Caco-2 (cell line): ENCODE measurements at regions not wholly inside any gene's neighbourhood (a gene's known extent, or its start where the extent isn't known, plus 50 kb on each side); places are given as distances from the start of the nearest gene placed in this dataset.

ENCODE experiments used
- BruUV-seq: library from RNA; stranded (reverse); fragments of 400-500 nt; replicated peaks from 2 replicates; lab custom pipeline; 2021; lab: Mats Ljungman, UMichigan
- CTCF ChIA-PET: fragments of 300-600 bp; sonication (Branson Sonifier 250); formaldehyde crosslinking; loops from one replicate; lab custom pipeline; 2022; ENCODE audit warnings: antibody characterized with exemption; lab: Charles Lee
- POLR2A ChIA-PET: fragments of 300-600 bp; sonication (Branson Sonifier 250); formaldehyde crosslinking; loops from one replicate; lab custom pipeline; 2022; ENCODE audit warnings: antibody characterized with exemption; lab: Charles Lee
- DNase-seq, 2 experiments: peaks; one replicate each; pipeline versions ENCODE4 v3.0.0 to v3.0.0-alpha.2; 2020 to 2022
- H3K27me3 ChIP-seq: replicated peaks from 2 replicates; pipeline ENCODE4 v1.6.0; 2011; ENCODE audit warnings: low read length; ENCODE audit not compliant: control insufficient read depth, insufficient read depth
- H3K36me3 ChIP-seq: 2 replicates; pipeline ENCODE4 v1.5.1; 2011; ENCODE audit warnings: low read length; ENCODE audit not compliant: control insufficient read depth, insufficient read depth
- H3K4me1 ChIP-seq: fragments of 250-450 bp; sonication (Bioruptor Pico); 2 replicates; pipeline ENCODE4 v1.5.1; 2020; ENCODE audit warnings: mild to moderate bottlenecking
- H3K4me3 ChIP-seq: 2 replicates; pipeline ENCODE4 v1.5.1; 2011; ENCODE audit warnings: low read depth, mild to moderate bottlenecking, control low read depth, low read length
- H3K9me3 ChIP-seq: fragments of 250-450 bp; sonication (Bioruptor Pico); 2 replicates; pipeline ENCODE4 v1.5.1; 2020; ENCODE audit warnings: mild to moderate bottlenecking, moderate library complexity
- H3K27ac Mint-ChIP-seq: one replicate; pipeline ENCODE4 v1.8.0; 2022; ENCODE audit warnings: mixed read lengths; ENCODE audit not compliant: unreplicated experiment
- H3K27me3 Mint-ChIP-seq: one replicate; pipeline ENCODE4 v1.8.0; 2022; ENCODE audit warnings: mixed read lengths; ENCODE audit not compliant: insufficient read depth, unreplicated experiment
- H3K36me3 Mint-ChIP-seq: one replicate; pipeline ENCODE4 v1.8.0; 2022; ENCODE audit warnings: mild to moderate bottlenecking, mixed read lengths; ENCODE audit not compliant: insufficient read depth, unreplicated experiment
- H3K4me1 Mint-ChIP-seq: one replicate; pipeline ENCODE4 v1.8.0; 2022; ENCODE audit warnings: low read depth, mixed read lengths; ENCODE audit not compliant: unreplicated experiment
- H3K4me3 Mint-ChIP-seq: one replicate; pipeline ENCODE4 v1.8.0; 2022; ENCODE audit warnings: mild to moderate bottlenecking, moderate library complexity, mixed read lengths; ENCODE audit not compliant: unreplicated experiment
- H3K9me3 Mint-ChIP-seq: one replicate; pipeline ENCODE4 v1.8.0; 2022; ENCODE audit warnings: mixed read lengths; ENCODE audit not compliant: unreplicated experiment
- CTCF ChIP-seq, 2 experiments: fragments of 200-600 bp in 1 of 2; IDR thresholded peaks; 1 replicate in 1 of 2; 2 replicates in 1 of 2; pipeline versions ENCODE4 v1.5.1 to v1.8.0; 2011 to 2022; ENCODE audit warnings: antibody characterized with exemption in 1 of 2, control low read depth in 1 of 2, inconsistent platforms in 1 of 2, low read depth in 1 of 2, low read length in 1 of 2, mild to moderate bottlenecking in 1 of 2, moderate library complexity in 1 of 2; ENCODE audit not compliant: insufficient read depth in 1 of 2, severe bottlenecking in 1 of 2, unreplicated experiment in 1 of 2
- intact Hi-C: fragments of 100-400 bp; cut with micrococcal nuclease; formaldehyde crosslinking; loops from one replicate; pipeline ENCODE4 v1.10.0; 2022; ENCODE audit not compliant: unreplicated experiment

DNA sequence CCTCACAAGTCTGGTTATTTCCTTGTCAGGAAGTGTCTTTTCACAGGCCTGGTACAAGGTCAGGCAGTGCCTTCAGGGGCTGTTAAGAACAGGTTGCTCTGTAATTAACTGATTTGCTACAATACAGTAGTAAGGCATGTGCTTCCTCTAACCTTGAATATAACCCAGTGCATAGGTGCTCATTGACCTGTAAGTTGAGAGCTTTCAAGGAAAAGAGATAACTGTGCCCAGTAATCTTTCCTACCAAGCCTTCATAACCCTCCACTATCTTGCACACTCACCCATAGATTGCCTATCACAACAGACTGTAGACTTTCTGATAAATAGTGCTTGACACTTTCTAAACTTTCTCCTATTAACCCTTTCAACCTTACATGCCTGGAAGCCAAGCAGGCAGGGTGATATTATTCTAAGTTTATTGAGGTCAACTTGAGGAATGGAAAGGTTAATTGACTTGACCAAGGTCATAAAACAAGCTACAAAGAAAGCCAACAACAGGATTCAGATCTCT is 148.1 kb downstream of the PPARGC1A start:
- ChIA-PET POLR2A (no interaction called here), CTCF (no interaction called here)
- no peak overlapping the region for H3K4me3 ChIP-seq
- no peaks in the 10 kb centered on the region for H3K36me3 Mint-ChIP-seq
- no peaks in the 10 kb centered on the region for H3K9me3 ChIP-seq
- no peak overlapping the region for H3K4me3 Mint-ChIP-seq
- no TSS peak for BruUV-seq
- peaks cover 6% of the 10 kb centered on the region for H3K27me3 Mint-ChIP-seq
- DNase-seq, result no peak
- no peaks in the 10 kb centered on the region for H3K4me1 Mint-ChIP-seq
- intact Hi-C loops, result no loop called here
- TF ChIP-seq CTCF (IDR thresholded peaks at IDR 0.05; ENCODE audit: insufficient read depth in 1 of 2, low read depth in 1 of 2, low read length in 1 of 2, severe bottlenecking in 1 of 2, unreplicated experiment in 1 of 2), result no peak
- no peaks in the 10 kb centered on the region for H3K36me3 ChIP-seq
- H3K9me3 Mint-ChIP-seq, result no peaks in the 10 kb centered on the region
- H3K27ac Mint-ChIP-seq, result no peak overlapping the region
- H3K27me3 ChIP-seq, result no peaks in the 10 kb centered on the region
- no peaks in the 10 kb centered on the region for H3K4me1 ChIP-seq

DNA sequence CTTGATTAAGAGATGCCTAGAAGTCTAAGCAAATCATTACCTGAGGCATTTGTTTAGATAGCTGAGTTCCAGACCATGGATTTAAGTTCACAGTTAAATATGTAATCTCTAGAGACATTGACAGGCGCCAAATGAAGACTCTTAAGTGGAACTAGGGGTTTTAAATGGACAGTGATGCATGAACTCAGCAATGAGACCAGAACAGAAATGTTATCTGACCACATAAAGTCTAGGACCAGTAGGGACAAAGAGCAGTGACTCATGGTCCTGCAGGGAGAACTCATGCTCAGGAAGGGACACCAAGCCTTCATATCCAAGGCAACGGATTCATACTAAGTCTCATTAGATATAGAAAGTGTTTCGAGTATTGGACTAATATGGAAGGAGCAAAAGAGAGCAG is 152.3 kb downstream of the PPARGC1A start:
- CTCF ChIA-PET, result no interaction called here
- intact Hi-C loops, result no loop called here

GRCh38 chr4:23736466-23736865 is 153.4 kb downstream of the PPARGC1A start:
- Mint-ChIP-seq H3K4me3 (no peak overlapping the region), H3K9me3 (no peaks in the 10 kb centered on the region), H3K27me3 (peaks cover 8% of the 10 kb centered on the region), H3K4me1 (no peaks in the 10 kb centered on the region), H3K36me3 (no peaks in the 10 kb centered on the region), H3K27ac (no peak overlapping the region)
- ChIA-PET CTCF (no interaction called here), POLR2A (no interaction called here)
- intact Hi-C loops, result no loop called here
- Histone ChIP-seq H3K36me3 (no peaks in the 10 kb centered on the region), H3K27me3 (no peaks in the 10 kb centered on the region), H3K4me1 (no peaks in the 10 kb centered on the region), H3K4me3 (no peak overlapping the region), H3K9me3 (no peaks in the 10 kb centered on the region)
- TF ChIP-seq CTCF (IDR thresholded peaks at IDR 0.05; ENCODE audit: insufficient read depth in 1 of 2, low read depth in 1 of 2, low read length in 1 of 2, severe bottlenecking in 1 of 2, unreplicated experiment in 1 of 2), result no peak
- no TSS peak for BruUV-seq
- no peak for DNase-seq

More for the DNA sequence above, 152.3 kb downstream of the PPARGC1A start:
- Mint-ChIP-seq H3K27ac (no peak overlapping the region), H3K27me3 (peaks cover 8% of the 10 kb centered on the region), H3K36me3 (no peaks in the 10 kb centered on the region), H3K4me1 (no peaks in the 10 kb centered on the region), H3K9me3 (no peaks in the 10 kb centered on the region), H3K4me3 (no peak overlapping the region)
- BruUV-seq, result no TSS peak
- DNase-seq, result no peak
- Histone ChIP-seq H3K4me3 (no peak overlapping the region), H3K4me1 (no peaks in the 10 kb centered on the region), H3K9me3 (no peaks in the 10 kb centered on the region), H3K36me3 (no peaks in the 10 kb centered on the region), H3K27me3 (no peaks in the 10 kb centered on the region)
- no peak for TF ChIP-seq CTCF (IDR thresholded peaks at IDR 0.05; ENCODE audit: insufficient read depth in 1 of 2, low read depth in 1 of 2, low read length in 1 of 2, severe bottlenecking in 1 of 2, unreplicated experiment in 1 of 2)
- POLR2A ChIA-PET, result no interaction called here
